Stomach (tissue), 4 donors: ENCODE measurements at regions not wholly inside any gene's neighbourhood (a gene's known extent, or its start where the extent isn't known, plus 50 kb on each side); places are given as distances from the start of the nearest gene placed in this dataset.

ENCODE experiments used
- EP300 ChIP-seq: sonication (generic); formaldehyde crosslinking; IDR thresholded peaks from one replicate; pipeline ENCODE4 v1.6.1; 2017; ENCODE audit warnings: antibody characterized with exemption
- POLR2A ChIP-seq, 4 donors: fragments of 450-650 bp; IDR thresholded peaks; one replicate each; pipeline ENCODE4 v1.6.1; 2016; ENCODE audit warnings: antibody characterized with exemption in 4 of 4, control low read depth in 2 of 4, mild to moderate bottlenecking in 1 of 4, moderate library complexity in 1 of 4
- POLR2AphosphoS5 ChIP-seq, 3 donors: sonication (generic); formaldehyde crosslinking; IDR thresholded peaks; one replicate each; pipeline ENCODE4 v1.6.1; 2016; ENCODE audit warnings: antibody characterized with exemption in 3 of 3
- TF ChIP-seq, protein P1 (sequence below), 7 experiments: fragments of 450-650 bp in 4 of 7; fragments of 200-600 bp in 3 of 7; sonication (generic) in 3 of 7; IDR thresholded peaks; one replicate each; pipeline ENCODE4 v1.5.1; 2016 to 2019; ENCODE audit warnings: antibody characterized with exemption in 7 of 7, control low read depth in 2 of 7, mild to moderate bottlenecking in 1 of 7

- TF ChIP-seq, protein P1, sequence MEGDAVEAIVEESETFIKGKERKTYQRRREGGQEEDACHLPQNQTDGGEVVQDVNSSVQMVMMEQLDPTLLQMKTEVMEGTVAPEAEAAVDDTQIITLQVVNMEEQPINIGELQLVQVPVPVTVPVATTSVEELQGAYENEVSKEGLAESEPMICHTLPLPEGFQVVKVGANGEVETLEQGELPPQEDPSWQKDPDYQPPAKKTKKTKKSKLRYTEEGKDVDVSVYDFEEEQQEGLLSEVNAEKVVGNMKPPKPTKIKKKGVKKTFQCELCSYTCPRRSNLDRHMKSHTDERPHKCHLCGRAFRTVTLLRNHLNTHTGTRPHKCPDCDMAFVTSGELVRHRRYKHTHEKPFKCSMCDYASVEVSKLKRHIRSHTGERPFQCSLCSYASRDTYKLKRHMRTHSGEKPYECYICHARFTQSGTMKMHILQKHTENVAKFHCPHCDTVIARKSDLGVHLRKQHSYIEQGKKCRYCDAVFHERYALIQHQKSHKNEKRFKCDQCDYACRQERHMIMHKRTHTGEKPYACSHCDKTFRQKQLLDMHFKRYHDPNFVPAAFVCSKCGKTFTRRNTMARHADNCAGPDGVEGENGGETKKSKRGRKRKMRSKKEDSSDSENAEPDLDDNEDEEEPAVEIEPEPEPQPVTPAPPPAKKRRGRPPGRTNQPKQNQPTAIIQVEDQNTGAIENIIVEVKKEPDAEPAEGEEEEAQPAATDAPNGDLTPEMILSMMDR (IDR thresholded peaks at IDR 0.05) = no peak
- TF ChIP-seq POLR2A (IDR thresholded peaks at IDR 0.05) (no peak), EP300 (no peak), POLR2AphosphoS5 (IDR thresholded peaks at IDR 0.05) (peak in 1 of 3 donors; percentile 54)
Observed at GRCh38 chr1:201602413-201603265, 63.7 kb downstream of the NAV1 start.
